H1 (cell line): ENCODE measurements at regions not wholly inside any gene's neighbourhood (a gene's known extent, or its start where the extent isn't known, plus 50 kb on each side); places are given as distances from the start of the nearest gene placed in this dataset.

Source experiments
- CTCF ChIA-PET: fragments of 300-600 bp; sonication (Branson Sonifier 250); formaldehyde crosslinking; loops from one replicate; lab custom pipeline; 2021; ENCODE audit not compliant: partially characterized antibody; lab: Charles Lee
- POLR2A ChIA-PET: fragments of 300-600 bp; sonication (Branson Sonifier 250); formaldehyde crosslinking; loops from one replicate; lab custom pipeline; 2021; ENCODE audit warnings: inconsistent platforms; ENCODE audit not compliant: partially characterized antibody; lab: Charles Lee
- DNase-seq, 2 experiments: peaks; one replicate each; pipeline versions ENCODE4 v3.0.0 to v3.0.0-alpha.2; 2010 to 2022; ENCODE audit warnings: low spot score in 2 of 2, low read depth in 1 of 2, mixed read lengths in 1 of 2
- FAIRE-seq: peaks from 2 replicates; lab custom pipeline; 2011; peaks lifted over from hg19 to GRCh38; lab: Jason Lieb, UNC
- H2AFZ ChIP-seq: 2 replicates; pipeline ENCODE4 v1.8.1; 2012; ENCODE audit warnings: low read length, inconsistent platforms
- H2AK5ac ChIP-seq: 2 replicates; pipeline ENCODE4 v1.6.1; 2013; ENCODE audit warnings: low read depth, low read length
- H2BK120ac ChIP-seq: replicated peaks from 2 replicates; pipeline ENCODE3; 2013; ENCODE audit warnings: low read depth, low read length, inconsistent platforms
- H2BK12ac ChIP-seq: 2 replicates; pipeline ENCODE4 v1.6.1; 2013; ENCODE audit warnings: low read depth, low read length
- H2BK15ac ChIP-seq: 2 replicates; pipeline ENCODE4 v1.6.1; 2013; ENCODE audit warnings: low read length
- H2BK20ac ChIP-seq: 2 replicates; pipeline ENCODE4 v1.6.1; 2013; ENCODE audit warnings: low read length
- H2BK5ac ChIP-seq: 2 replicates; pipeline ENCODE4 v1.6.1; 2013; ENCODE audit warnings: low read depth, low read length
- H3K14ac ChIP-seq: 2 replicates; pipeline ENCODE4 v1.6.1; 2013; ENCODE audit warnings: inconsistent platforms; ENCODE audit not compliant: insufficient read length
- H3K18ac ChIP-seq: 2 replicates; pipeline ENCODE4 v1.6.1; 2013; ENCODE audit warnings: low read length; ENCODE audit errors: extremely low read depth
- H3K23ac ChIP-seq: 2 replicates; pipeline ENCODE4 v1.6.1; 2013; ENCODE audit warnings: inconsistent platforms; ENCODE audit not compliant: insufficient read length
- H3K23me2 ChIP-seq: 2 replicates; pipeline ENCODE4 v1.6.1; 2013; ENCODE audit warnings: low read depth, low read length
- H3K27ac ChIP-seq: 2 replicates; pipeline ENCODE4 v1.6.1; 2011; ENCODE audit warnings: low read depth, low read length, inconsistent platforms
- H3K27me3 ChIP-seq, 4 experiments: replicated peaks in 1 of 4; 1 replicate in 1 of 4; 2 replicates in 3 of 4; pipeline versions ENCODE4 v1.6.1 to v1.8.1; 2011 to 2013; ENCODE audit warnings: low read length in 3 of 4, mild to moderate bottlenecking in 3 of 4, inconsistent platforms in 2 of 4, mixed read lengths in 2 of 4, moderate library complexity in 1 of 4; ENCODE audit not compliant: control insufficient read depth in 3 of 4, insufficient read depth in 3 of 4; ENCODE audit errors: extremely low read depth in 1 of 4
- H3K36me3 ChIP-seq, 4 experiments: 2 replicates each; pipeline versions ENCODE4 v1.6.1 to v1.8.1; 2011 to 2013; ENCODE audit warnings: mild to moderate bottlenecking in 4 of 4, low read length in 3 of 4, moderate library complexity in 2 of 4, control low read depth in 1 of 4, inconsistent platforms in 1 of 4; ENCODE audit not compliant: insufficient read depth in 4 of 4, control insufficient read depth in 2 of 4
- H3K4ac ChIP-seq: replicated peaks from 2 replicates; pipeline ENCODE3; 2013; ENCODE audit warnings: low read length, low read depth, mixed read lengths, inconsistent platforms; ENCODE audit not compliant: insufficient read length
- H3K4me1 ChIP-seq, 4 experiments: replicated peaks in 1 of 4; 1 replicate in 1 of 4; 2 replicates in 3 of 4; pipeline versions ENCODE4 v1.6.1 to v1.8.1; 2011 to 2013; ENCODE audit warnings: low read length in 3 of 4, inconsistent platforms in 2 of 4, mixed read lengths in 1 of 4; ENCODE audit not compliant: insufficient read depth in 4 of 4, control insufficient read depth in 3 of 4
- H3K4me2 ChIP-seq, 2 experiments: 2 replicates each; pipeline versions ENCODE4 v1.6.1 to v1.8.1; 2011 to 2013; ENCODE audit warnings: low read depth in 2 of 2, low read length in 2 of 2, control low read depth in 1 of 2, inconsistent platforms in 1 of 2, mild to moderate bottlenecking in 1 of 2; ENCODE audit not compliant: insufficient read depth in 1 of 2
- H3K4me3 ChIP-seq, 4 experiments: fragments of 200-600, 300-600 bp in 1 of 4; sonication (generic), shearing (Covaris generic), sonication (Bioruptor Twin) in 1 of 4; 2 replicates each; pipeline versions ENCODE4 v1.5.1 to v1.8.1; 2011 to 2016; ENCODE audit warnings: low read length in 4 of 4, low read depth in 3 of 4, control low read depth in 2 of 4, inconsistent platforms in 2 of 4, mild to moderate bottlenecking in 2 of 4, mixed read lengths in 1 of 4, moderate library complexity in 1 of 4; ENCODE audit not compliant: insufficient read depth in 2 of 4; ENCODE audit errors: extremely low read depth in 1 of 4
- H3K56ac ChIP-seq: replicated peaks from 2 replicates; pipeline ENCODE3; 2013; ENCODE audit warnings: low read depth, mild to moderate bottlenecking, mixed read lengths, low read length, inconsistent platforms; ENCODE audit not compliant: insufficient read length
- H3K79me1 ChIP-seq: 2 replicates; pipeline ENCODE4 v1.6.1; 2013; ENCODE audit warnings: low read depth, low read length, control low read depth
- H3K79me2 ChIP-seq, 2 experiments: 2 replicates each; pipeline versions ENCODE4 v1.6.1 to v1.8.1; 2012 to 2013; ENCODE audit warnings: low read length in 2 of 2, mild to moderate bottlenecking in 2 of 2, inconsistent platforms in 1 of 2; ENCODE audit not compliant: insufficient read depth in 2 of 2, control insufficient read depth in 1 of 2
- H3K9ac ChIP-seq, 4 experiments: replicated peaks in 1 of 4; 1 replicate in 1 of 4; 2 replicates in 3 of 4; pipeline versions ENCODE4 v1.6.1 to v1.8.1; 2011 to 2013; ENCODE audit warnings: low read depth in 3 of 4, low read length in 3 of 4, control low read depth in 2 of 4, mild to moderate bottlenecking in 2 of 4, moderate library complexity in 2 of 4, inconsistent platforms in 1 of 4; ENCODE audit errors: extremely low read depth in 1 of 4
- H3K9me3 ChIP-seq, 2 experiments: 2 replicates each; pipeline versions ENCODE4 v1.6.1 to v1.8.1; 2012 to 2013; ENCODE audit warnings: mild to moderate bottlenecking in 2 of 2, moderate library complexity in 2 of 2, control low read depth in 1 of 2, inconsistent platforms in 1 of 2, low read depth in 1 of 2, low read length in 1 of 2, mixed read lengths in 1 of 2; ENCODE audit not compliant: insufficient read depth in 2 of 2
- H4K20me1 ChIP-seq, 2 experiments: replicated peaks in 1 of 2; 2 replicates each; pipeline versions ENCODE3 to v1.8.1; 2011 to 2013; ENCODE audit warnings: inconsistent platforms in 2 of 2, low read length in 2 of 2, mild to moderate bottlenecking in 1 of 2; ENCODE audit not compliant: insufficient read depth in 2 of 2, control insufficient read depth in 1 of 2
- H4K5ac ChIP-seq: 2 replicates; pipeline ENCODE4 v1.6.1; 2013; ENCODE audit warnings: low read length, low read depth, mixed read lengths, inconsistent platforms; ENCODE audit not compliant: insufficient read length
- H4K8ac ChIP-seq: 2 replicates; pipeline ENCODE4 v1.8.0; 2013; ENCODE audit warnings: mild to moderate bottlenecking, moderate library complexity, low read length, inconsistent platforms; ENCODE audit not compliant: insufficient read depth; ENCODE audit errors: extremely low read depth
- H4K91ac ChIP-seq: replicated peaks from 2 replicates; pipeline ENCODE3; 2013; ENCODE audit warnings: low read length, mixed read lengths, inconsistent platforms; ENCODE audit not compliant: insufficient read length
- KDM4A ChIP-seq: IDR thresholded peaks from one replicate; pipeline ENCODE4 v1.7.1; 2012; ENCODE audit warnings: low read depth, mild to moderate bottlenecking, moderate library complexity, low read length, inconsistent platforms; ENCODE audit not compliant: severe bottlenecking
- PHF8 ChIP-seq: fragments of 200-600 bp; sonication (generic); conservative IDR thresholded peaks from 2 replicates; pipeline ENCODE4 v1.7.1; 2012; ENCODE audit warnings: low read depth, mild to moderate bottlenecking, inconsistent platforms, low read length, moderate library complexity
- SIN3A ChIP-seq, 2 experiments: IDR thresholded peaks in 1 of 2; conservative IDR thresholded peaks in 1 of 2; 2 replicates each; pipeline ENCODE4 v1.6.1; 2011 to 2012; ENCODE audit warnings: low read length in 2 of 2, improper control_type of control experiment in 1 of 2, low read depth in 1 of 2, mild to moderate bottlenecking in 1 of 2
- TAF7 ChIP-seq: optimal IDR thresholded peaks from 2 replicates; pipeline ENCODE3; 2011; ENCODE audit warnings: low read depth, mild to moderate bottlenecking, inconsistent platforms, low read length, moderate library complexity, borderline replicate concordance
- TCF12 ChIP-seq: IDR thresholded peaks from 2 replicates; pipeline ENCODE4 v1.6.1; 2011; ENCODE audit warnings: low read depth, mild to moderate bottlenecking, low read length
- ZNF274 ChIP-seq: IDR thresholded peaks from 2 replicates; pipeline ENCODE4 v1.7.0; 2012; ENCODE audit warnings: low read length, borderline replicate concordance; ENCODE audit errors: extremely low read depth
- WGBS, 2 experiments: shearing (Covaris generic) in 1 of 2; methylation state at CpG; one replicate each; pipeline versions ENCODE4 v1.1.6 to v1.1.7; 2013 to 2015; ENCODE audit warnings: low lambda C conversion rate in 2 of 2, mixed read lengths in 2 of 2, inconsistent platforms in 1 of 2, low coverage in 1 of 2, missing lambda C conversion rate in 1 of 2; ENCODE audit not compliant: insufficient replicate concordance in 2 of 2, insufficient coverage in 1 of 2, insufficient read length in 1 of 2; ENCODE audit errors: extremely low coverage in 1 of 2, missing lambda C conversion rate in 1 of 2; 5-methylcytosine and 5-hydroxymethylcytosine counted together
- TF ChIP-seq, protein P1 (sequence below): IDR thresholded peaks from 2 replicates; pipeline ENCODE4 v1.6.1; 2011; ENCODE audit warnings: low read length, improper control_type of control experiment

DNA sequence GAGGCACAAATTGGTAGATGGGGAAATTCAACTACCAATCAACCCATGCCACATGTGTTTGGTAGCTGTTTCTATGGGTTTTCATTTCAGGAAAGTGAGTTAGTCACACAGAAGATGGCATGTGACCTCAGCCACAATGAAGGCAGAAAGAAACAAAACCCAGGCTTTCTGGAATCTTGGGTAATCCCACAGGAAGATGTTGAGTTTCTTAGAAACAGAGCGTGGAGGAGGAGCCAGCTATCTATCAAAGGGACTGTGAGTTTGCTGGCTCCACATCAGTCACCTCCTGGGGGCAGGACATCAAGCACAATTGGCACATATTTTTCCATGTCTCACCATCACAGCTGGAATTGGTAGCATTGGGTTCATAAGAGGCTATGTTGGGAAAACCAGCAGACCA, 188.9 kb upstream of the PLXNA2 start:
- CTCF ChIA-PET = interaction anchor here (0.6 to 2.7 kb wide), 6 partner anchors 13 to 1770 kb away, joined by 3 to 7 read pairs (median 4); no protein-coding TSS in a partner anchor
- no peak overlapping the region for H2BK15ac ChIP-seq
- 79% methylated on average over 1 of the region's 1 CpG; no CpG with 5 or more reads in 1 of the 2 experiments for WGBS, 2 experiments

More for the DNA sequence above, 188.9 kb upstream of the PLXNA2 start:
- Histone ChIP-seq H2AFZ (no peak overlapping the region), H4K91ac (no peak overlapping the region), H3K18ac (no peak overlapping the region), H4K5ac (no peak overlapping the region), H3K79me2 (no peaks in the 10 kb centered on the region), H3K27ac (no peak overlapping the region), H3K36me3 (no peaks in the 10 kb centered on the region), H3K14ac (no peak overlapping the region), H3K23ac (no peak overlapping the region), H3K4me1 (peaks cover 2 to 8% (median 4%) of the 10 kb centered on the region in 4 experiments; a peak in 4 of 7 replicates), H3K23me2 (no peaks in the 10 kb centered on the region), H3K4me3 (no peak overlapping the region), H4K20me1 (no peaks in the 10 kb centered on the region), H3K56ac (no peak overlapping the region), H3K9me3 (no peaks in the 10 kb centered on the region), H2BK5ac (no peak overlapping the region), H3K4me2 (no peak overlapping the region), H4K8ac (no peak overlapping the region), H3K9ac (no peak overlapping the region), H2BK20ac (no peak overlapping the region), H2BK12ac (no peak overlapping the region), H2BK120ac (no peak overlapping the region), H3K4ac (no peak overlapping the region), H3K27me3 (no peaks in the 10 kb centered on the region), H3K79me1 (no peaks in the 10 kb centered on the region), H2AK5ac (no peak overlapping the region)
- POLR2A ChIA-PET = no interaction called here
- TF ChIP-seq PHF8 (no peak), KDM4A (no peak), ZNF274 (no peak), TAF7 (no peak), SIN3A (conservative IDR thresholded peaks at IDR 0.05 in 1 of 2, IDR thresholded peaks at IDR 0.05 in 1 of 2; ENCODE audit: low read depth in 1 of 2, low read length in 2 of 2) (no peak), TCF12 (no peak)
- TF ChIP-seq, protein P1, sequence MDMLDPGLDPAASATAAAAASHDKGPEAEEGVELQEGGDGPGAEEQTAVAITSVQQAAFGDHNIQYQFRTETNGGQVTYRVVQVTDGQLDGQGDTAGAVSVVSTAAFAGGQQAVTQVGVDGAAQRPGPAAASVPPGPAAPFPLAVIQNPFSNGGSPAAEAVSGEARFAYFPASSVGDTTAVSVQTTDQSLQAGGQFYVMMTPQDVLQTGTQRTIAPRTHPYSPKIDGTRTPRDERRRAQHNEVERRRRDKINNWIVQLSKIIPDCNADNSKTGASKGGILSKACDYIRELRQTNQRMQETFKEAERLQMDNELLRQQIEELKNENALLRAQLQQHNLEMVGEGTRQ = no peak
- DNase-seq = no peak
- no peak for FAIRE-seq
